ENCODE measurements at regions not wholly inside any gene's neighbourhood (a gene's known extent, or its start where the extent isn't known, plus 50 kb on each side); places are given as distances from the start of the nearest gene placed in this dataset.
A peak's percentile ranks its signal among the peaks of the same experiment; 100 is the strongest.

GRCh38 chr1:218673170-218673569 lies 328.0 kb downstream of the TGFB2 start:
- Histone ChIP-seq H3K27ac (no peak overlapping the region), H3K36me3 (no peaks in the 10 kb centered on the region), H3K9me3 (no peaks in the 10 kb centered on the region), H3K4me1 (no peaks in the 10 kb centered on the region), H3K4me3 (no peak overlapping the region), H3K27me3 (no peaks in the 10 kb centered on the region)
- DNase-seq, result no peak
- TF ChIP-seq CTCF (IDR thresholded peaks at IDR 0.05), result no peak
- ATAC-seq, result no peak
- WGBS, 2 donors, result 63 to 80% methylated on average over 2 of the region's 2 CpGs
- intact Hi-C loops (cut with DNase I), result no loop called here
- FAIRE-seq, result no peak

- WGBS, 2 donors, result 34 to 42% methylated on average over 9 of the region's 9 CpGs
- ATAC-seq (peak in 2 of 4 donors; percentile 56 to 69), DNase-seq (peak in 2 of 6 donors; percentile 8 to 13), FAIRE-seq (no peak)
- H3K9me3 ChIP-seq, result no peaks in the 10 kb centered on the region
- H3K27ac ChIP-seq, result no peak overlapping the region
- no peaks in the 10 kb centered on the region for H3K4me1 ChIP-seq
- H3K4me3 ChIP-seq, result no peak overlapping the region
- intact Hi-C loops (cut with DNase I), result no loop called here
- no peaks in the 10 kb centered on the region for H3K36me3 ChIP-seq
- no peaks in the 10 kb centered on the region for H3K27me3 ChIP-seq
- no peak for TF ChIP-seq CTCF (IDR thresholded peaks at IDR 0.05)
These were observed 329.2 kb downstream of the TGFB2 start for GRCh38 chr1:218674280-218674773.

GRCh38 chr1:218677026-218677425 lies 331.9 kb downstream of the TGFB2 start:
- no peaks in the 10 kb centered on the region for H3K36me3 ChIP-seq
- ATAC-seq, result no peak
- H3K4me1 ChIP-seq, result no peaks in the 10 kb centered on the region
- intact Hi-C loops (cut with DNase I), result no loop called here
- no peak overlapping the region for H3K27ac ChIP-seq
- H3K4me3 ChIP-seq, result no peak overlapping the region
- TF ChIP-seq CTCF (IDR thresholded peaks at IDR 0.05), result no peak
- no peak for FAIRE-seq
- no peaks in the 10 kb centered on the region for H3K27me3 ChIP-seq
- DNase-seq, result no peak
- H3K9me3 ChIP-seq, result no peaks in the 10 kb centered on the region
- 70 to 76% methylated on average over 7 of the region's 7 CpGs for WGBS, 2 donors

GRCh38 chr1:218679391-218679790 lies 334.3 kb downstream of the TGFB2 start:
- H3K27me3 ChIP-seq, result no peaks in the 10 kb centered on the region

More at GRCh38 chr1:218679391-218679790, 334.3 kb downstream of the TGFB2 start:
- no peak for DNase-seq
- no peak for FAIRE-seq
- no peak for ATAC-seq
- Histone ChIP-seq H3K4me1 (no peaks in the 10 kb centered on the region), H3K36me3 (no peaks in the 10 kb centered on the region), H3K4me3 (no peak overlapping the region), H3K27ac (no peak overlapping the region), H3K9me3 (no peaks in the 10 kb centered on the region)
- intact Hi-C loops (cut with DNase I), result no loop called here
- no peak for TF ChIP-seq CTCF (IDR thresholded peaks at IDR 0.05)
- 69 to 85% methylated on average over 2 of the region's 2 CpGs for WGBS, 2 donors

All from pancreas (tissue), 10 donors.